ENCODE measurements at regions not wholly inside any gene's neighbourhood (a gene's known extent, or its start where the extent isn't known, plus 50 kb on each side); places are given as distances from the start of the nearest gene placed in this dataset.

DNA sequence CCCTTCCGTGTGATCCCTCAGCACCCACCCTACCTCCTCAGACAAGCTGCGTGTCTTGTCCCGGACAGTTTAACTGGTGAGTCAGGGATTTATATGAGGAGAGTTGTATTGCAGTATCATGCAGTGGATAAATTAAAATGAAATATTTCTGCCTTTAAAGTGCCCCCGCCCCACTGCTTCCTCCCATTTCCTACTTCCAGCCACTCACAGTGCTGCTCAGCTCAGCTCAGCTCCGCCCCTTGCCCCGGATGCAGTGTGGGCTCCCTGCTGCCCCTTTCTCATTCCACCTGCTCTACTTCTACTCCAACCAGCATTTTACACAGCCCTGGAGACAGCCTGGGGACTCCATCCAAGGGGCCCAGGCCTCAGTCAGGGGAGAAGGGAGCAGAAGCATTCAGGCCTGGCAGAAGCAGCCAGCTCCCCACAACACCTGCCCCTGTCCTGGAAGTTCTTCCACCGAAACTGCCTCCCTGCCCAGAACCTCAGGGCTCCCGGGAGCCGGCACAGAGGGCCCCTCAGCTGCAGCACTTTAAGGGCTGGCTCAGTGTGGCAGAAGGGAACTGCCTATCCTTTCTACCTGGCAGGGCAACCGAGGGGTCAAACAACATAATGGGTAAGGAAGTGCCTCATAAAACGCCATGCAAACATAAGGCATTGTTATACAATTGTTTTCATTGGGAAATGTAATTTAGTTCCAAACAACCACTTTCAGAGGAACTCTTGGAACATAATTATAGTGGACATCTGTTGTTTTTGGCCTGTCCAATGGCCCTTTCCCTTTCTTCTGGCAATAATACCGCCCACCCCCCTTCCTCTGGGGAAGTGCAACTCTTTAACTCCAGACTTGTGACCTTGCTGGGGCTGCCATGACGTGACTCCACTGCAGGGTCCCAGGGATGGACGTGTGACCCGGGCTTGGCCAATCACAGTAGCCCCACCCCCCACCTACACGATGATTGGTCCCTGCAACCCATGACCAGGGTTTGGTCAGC lies 102.3 kb downstream of the LIPG start:
- in situ Hi-C loops (cut with HindIII; ENCODE audit: low sequenced_read_pairs): no loop called here

DNA sequence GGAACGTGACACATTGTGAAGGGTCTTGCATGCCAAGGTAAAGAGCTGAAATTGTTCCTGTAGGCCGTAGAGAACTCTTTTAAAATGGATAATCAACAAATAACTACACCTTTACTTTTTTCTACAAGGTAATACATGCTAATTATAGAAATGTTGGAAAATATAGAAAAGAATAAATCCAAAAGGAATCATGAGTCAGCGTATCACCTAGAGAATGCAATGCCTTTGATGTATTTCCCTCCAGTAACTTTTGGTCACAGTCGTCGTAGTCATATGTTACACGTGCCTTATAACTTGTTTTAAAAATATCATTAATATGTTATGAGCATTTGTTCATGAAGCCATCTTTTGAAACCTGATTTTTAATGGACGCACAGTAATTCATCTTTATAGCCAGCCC lies 100.6 kb downstream of the LIPG start:
- in situ Hi-C loops (cut with HindIII; ENCODE audit: low sequenced_read_pairs): no loop called here

DNA sequence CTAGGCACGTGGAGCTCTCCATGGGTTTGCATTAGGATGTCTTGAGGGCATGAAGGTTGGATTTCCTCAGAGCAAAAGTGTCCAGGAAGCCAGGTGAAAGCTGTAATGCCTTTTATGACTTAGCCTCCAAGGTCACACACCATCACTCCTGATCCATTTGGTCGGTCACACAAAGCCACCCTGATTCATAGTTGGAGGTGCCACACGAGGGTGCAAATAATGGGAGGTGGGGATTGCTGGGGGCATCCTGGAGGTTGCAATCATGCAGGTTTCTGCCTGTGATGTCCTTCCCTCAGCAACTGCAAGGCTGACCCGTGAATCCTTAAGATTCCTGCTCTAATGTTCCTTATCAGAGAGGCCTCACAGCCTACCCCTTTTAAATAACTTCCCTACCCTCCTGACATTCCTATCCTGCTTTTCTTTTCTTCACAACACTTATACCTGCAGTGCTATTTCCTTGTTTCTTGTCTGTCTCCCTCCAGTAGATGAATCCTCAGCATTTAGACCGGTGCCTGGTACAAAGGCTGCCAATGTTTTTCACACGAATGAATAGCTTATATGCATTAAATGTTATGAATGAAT lies 97.1 kb downstream of the LIPG start:
- in situ Hi-C loops (cut with HindIII; ENCODE audit: low sequenced_read_pairs): no loop called here

DNA sequence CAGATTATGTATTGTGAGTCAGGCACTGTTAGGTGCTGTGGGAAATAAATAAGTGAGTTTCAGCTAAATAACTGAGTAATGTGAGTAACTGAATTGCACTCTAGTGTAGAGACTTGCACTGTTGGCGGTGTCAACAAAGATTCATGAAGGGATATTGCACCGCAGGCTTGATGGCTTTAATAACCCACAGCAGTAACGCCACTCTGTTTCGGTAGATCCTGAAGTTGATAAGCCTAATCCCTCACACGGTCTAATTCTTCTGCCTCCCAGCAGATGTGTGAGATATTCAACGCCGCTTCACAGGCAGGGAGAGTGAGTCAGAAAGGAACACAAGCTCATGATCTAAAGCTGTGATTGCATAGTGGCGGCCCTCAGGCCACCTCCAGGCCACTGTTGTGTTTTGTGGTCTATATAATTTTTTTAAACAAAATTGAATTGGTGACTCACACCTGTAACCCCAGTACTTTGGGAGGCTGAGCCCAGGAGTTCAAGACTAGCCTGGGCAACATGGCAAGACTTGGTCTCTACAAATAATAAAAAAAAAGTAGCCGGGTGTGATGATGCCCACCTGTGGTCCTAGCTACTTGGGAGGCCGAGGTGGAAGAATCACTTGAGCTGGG lies 94.3 kb downstream of the LIPG start:
- in situ Hi-C loops (cut with HindIII; ENCODE audit: low sequenced_read_pairs): no loop called here

DNA sequence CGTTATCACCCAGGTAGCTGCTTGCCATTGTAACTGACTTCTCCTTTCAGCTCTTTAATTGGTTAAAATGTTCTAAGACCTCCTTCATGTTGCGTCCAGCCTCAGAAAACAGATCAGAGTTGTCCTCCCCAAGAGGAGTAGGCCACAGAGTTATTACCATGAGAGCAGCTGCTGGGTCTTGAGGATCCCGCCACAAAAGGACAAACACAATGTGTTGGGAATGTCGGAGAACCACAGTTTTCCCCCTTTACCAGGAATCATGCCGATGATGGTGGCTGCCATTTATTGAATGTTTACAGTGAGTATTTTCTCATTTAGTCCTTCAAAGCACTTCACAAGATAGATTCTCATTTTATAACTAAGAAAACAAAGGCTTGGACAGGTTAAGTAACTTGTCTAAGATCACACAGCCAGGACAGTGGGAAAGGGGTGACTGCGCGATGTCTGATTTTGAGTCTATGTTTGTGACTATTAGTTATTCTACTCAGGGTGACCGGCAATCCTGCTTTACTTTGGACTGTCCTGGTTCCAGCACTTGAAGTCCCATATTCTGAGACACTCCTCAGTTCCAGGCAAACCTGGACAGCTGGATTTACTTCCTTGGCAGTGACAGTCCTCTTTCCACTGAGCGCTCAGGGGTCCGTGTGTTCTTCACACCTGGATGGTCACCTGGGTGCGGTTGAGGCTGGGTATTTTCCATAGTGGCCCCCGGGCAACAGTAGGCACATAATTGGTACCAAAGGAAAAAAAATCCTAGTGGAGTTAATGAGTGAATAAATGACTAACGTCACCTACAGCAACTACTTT lies 93.6 kb downstream of the LIPG start:
- in situ Hi-C loops (cut with HindIII; ENCODE audit: low sequenced_read_pairs): no loop called here

DNA sequence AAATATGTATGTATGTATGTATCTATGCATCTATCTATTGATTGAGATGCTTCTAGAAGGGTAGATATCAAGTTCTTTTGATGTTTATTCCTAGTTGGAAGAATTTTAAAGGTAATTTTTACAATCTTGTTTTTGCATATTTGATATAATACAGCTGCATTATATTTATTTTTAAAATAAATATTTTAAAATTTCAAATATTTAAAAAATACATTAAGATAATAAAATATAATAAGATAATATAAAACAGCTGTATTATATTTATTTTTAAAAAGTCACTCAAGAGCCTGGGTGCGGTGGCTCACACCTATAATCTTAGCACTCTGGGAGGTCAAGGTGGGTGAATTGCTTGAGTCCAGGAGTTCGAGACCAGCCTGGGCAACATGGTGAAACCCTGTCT lies 92.5 kb downstream of the LIPG start:
- in situ Hi-C loops (cut with HindIII; ENCODE audit: low sequenced_read_pairs): no loop called here

DNA sequence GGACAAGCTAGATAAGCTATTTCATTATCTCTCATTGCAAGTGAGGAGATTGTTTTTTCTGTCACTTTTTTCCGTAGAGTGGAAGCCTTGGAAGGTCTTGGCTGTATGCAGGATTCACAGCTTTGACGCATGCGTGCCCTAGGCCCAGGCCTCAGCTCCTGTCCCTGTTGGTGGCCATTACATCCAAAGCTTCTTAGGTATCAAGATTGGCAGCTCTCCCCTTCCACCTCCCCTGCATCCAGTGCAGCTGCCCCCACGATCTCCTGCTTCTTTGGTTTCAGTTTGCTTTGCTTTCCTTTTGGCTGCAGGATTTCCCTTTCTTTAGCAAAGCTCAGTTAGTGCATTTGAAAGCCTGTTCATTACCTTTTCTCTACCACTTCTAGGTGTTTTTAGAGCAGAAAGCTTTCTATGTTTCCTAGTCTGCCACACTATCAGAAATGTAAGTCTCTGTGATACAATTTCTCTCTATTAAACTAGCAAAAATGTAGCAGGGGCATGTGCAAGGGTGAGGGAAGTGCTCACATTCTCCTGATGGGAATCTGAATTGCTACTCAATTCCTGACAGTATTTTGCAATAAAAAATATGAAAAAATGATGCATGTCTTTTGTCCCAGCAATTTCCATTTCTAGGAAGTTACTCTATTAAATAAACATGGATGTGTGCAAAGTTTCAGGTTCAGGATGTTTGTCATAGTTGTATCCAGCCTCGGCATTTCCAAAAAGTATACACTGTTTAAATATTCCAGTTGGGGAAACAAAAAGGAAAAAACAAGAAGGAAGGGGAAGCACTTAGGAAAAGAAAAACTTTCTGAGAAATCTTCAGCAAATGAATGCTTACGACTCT lies 91.2 kb downstream of the LIPG start:
- in situ Hi-C loops (cut with HindIII; ENCODE audit: low sequenced_read_pairs): no loop called here

DNA sequence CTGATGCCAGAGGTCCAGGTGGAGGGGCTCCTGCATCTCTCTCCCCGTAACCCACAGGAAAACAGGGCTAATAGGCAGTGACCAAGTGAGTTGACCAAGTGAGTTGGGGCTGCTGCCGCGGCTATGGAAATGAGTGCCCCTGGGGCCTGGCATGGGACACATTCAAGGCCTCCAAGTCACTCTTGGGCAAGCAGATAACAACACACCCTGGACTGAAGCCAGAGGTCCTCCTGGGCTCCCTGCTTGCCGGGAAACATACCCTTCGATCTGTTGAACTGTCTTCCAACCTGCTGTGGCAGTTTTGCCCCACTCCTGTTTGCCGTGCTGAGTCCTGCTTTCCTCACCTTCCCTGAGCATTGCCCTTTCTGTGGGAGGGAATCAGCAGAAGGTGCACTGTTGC lies 89.2 kb downstream of the LIPG start:
- in situ Hi-C loops (cut with HindIII; ENCODE audit: low sequenced_read_pairs): no loop called here

DNA sequence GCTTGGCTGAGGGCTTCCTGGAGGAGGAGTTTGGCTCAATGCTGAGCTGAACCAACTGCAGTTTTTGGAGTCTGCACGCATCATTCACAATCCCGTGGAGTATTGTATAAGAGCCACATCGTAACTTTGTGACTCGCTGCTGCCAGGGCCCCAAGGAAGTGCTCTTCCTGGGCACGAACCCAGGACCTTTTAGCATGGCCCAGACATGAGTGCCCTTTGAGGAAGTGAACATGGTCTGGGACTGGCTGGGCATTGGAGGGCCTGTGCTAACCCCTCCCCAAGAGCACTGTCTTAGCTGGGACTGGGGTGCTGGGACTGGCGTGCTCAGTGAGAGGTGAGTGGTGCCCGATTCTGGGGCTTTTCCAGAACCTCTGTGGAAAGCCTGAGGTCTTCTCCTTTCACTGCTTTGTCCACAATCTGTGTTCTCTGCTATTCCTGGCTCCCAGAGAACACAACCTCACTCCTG lies 88.6 kb downstream of the LIPG start:
- in situ Hi-C loops (cut with HindIII; ENCODE audit: low sequenced_read_pairs): no loop called here

DNA sequence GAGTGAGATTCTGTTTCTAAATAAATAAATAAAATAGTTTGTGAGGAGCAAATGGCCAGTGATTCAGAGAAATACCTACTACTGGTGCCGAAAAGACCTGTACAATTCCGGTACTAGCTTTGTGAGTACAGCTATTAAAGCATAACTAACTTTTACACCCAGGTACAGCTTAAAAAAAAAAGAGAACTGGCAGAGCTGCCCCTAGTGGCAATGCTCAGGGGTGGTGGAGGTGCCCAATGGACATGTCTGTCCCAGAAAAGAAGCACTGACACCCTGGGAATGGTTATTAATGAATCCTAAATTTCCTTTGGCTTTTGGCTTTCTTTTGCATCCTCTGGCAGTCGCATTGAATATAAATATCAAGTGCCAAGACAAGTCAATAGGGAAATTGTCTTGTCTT lies 87.0 kb downstream of the LIPG start:
- in situ Hi-C loops (cut with HindIII; ENCODE audit: low sequenced_read_pairs): no loop called here

Measured in DLD1 (cell line).